HPDE6-E6E7 (cell line): ENCODE measurements at regions not wholly inside any gene's neighbourhood (a gene's known extent, or its start where the extent isn't known, plus 50 kb on each side); places are given as distances from the start of the nearest gene placed in this dataset.
A peak's percentile ranks its signal among the peaks of the same experiment; 100 is the strongest.
"Not testable (repeated sequence)": the region's sequence is repeated elsewhere in the genome, so short reads cannot be mapped to it uniquely, and the experiment has no call there.

Source experiments
- DNase-seq: peaks from one replicate; pipeline ENCODE4 v3.0.0; 2011; ENCODE audit warnings: missing footprints; ENCODE audit errors: extremely low spot score

- not testable (repeated sequence) for DNase-seq
Measured at GRCh38 chr5:34096033-34096432, 53.0 kb upstream of the C1QTNF3 start.

- DNase-seq: not testable (repeated sequence)
Measured at GRCh38 chr5:34099891-34100290, 56.9 kb upstream of the C1QTNF3 start.

GRCh38 chr5:34101567-34101966 lies 58.6 kb upstream of the C1QTNF3 start:
- DNase-seq: not testable (repeated sequence)

- not testable (repeated sequence) for DNase-seq
Measured at GRCh38 chr5:34108897-34109296, 65.9 kb upstream of the C1QTNF3 start.

DNA sequence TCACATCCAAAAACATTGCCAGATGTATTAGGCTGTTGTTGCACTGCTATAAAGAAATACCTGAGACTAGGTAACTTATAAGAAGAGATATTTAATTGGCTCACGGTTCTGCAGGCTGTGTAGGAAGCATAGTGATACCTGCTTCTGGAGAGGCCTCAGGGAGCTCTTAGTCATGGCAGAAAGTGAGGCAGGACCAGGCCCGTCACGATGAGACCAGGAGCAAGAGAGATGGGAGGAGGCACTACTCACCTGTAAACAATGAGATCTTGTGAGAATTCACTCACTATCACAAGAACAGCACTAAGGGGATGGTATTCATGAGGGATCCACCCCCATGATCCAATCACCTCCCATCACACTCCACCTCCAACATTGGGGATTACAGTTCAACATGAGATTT lies 81.3 kb upstream of the C1QTNF3 start:
- peak; percentile 3 for DNase-seq

DNA sequence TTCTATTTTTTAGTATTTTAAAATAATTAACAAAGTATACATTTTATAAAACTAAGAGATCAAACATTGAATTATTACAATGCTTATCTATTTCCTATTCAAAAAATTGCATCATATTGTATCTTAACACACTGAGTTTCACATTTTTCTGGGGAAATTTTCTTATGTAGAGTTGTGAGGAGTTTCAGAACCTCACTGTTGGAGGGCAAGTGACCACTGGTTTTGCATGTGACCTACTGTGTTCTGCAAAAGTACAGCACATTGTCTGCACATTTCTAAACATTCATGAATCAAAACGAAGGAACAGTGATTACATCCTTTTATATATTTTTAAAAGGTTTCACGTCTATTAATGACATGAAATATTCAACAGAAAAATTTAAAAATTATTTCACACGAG lies 82.3 kb upstream of the C1QTNF3 start:
- DNase-seq: not testable (repeated sequence)

DNA sequence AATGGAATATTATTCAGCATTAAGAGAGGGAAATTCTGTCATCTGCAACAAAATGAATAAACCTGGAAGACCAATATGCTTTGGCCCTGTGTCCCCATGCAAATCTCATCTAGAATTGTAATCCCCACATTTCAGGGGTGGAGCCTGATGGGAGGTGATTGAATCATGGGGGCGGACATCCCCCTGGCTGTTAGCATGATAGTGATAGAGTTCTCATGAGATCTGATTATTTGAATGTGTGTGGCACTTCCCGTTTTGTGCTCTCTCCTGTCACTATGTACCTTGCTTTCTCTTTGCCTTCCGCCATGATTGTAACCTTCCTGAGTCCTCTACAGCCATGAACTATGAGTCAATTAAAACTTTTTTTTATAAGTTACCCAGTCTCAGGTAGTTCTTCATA lies 83.7 kb upstream of the C1QTNF3 start:
- not testable (repeated sequence) for DNase-seq

GRCh38 chr5:34127818-34128217 lies 84.8 kb upstream of the C1QTNF3 start:
- not testable (repeated sequence) for DNase-seq

DNA sequence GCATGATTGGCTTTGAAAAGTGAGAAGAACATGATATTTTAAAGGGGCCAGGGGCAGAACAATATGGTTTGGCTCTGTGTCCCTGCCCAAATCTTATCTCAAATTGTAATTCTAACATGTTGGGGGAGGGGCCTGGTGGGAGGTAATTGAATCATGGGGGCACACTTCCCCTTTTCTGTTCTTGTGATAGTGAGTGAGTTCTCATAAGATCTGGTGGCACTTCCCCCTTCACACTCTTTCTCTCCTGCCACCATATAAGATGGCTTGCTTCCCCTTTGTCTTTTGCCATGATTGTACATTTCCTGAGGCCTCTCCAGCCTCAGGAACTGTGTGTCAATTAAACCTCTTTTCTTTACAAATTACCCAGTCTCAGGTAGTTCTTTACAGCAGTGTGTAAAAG lies 85.9 kb upstream of the C1QTNF3 start:
- DNase-seq: not testable (repeated sequence)

DNA sequence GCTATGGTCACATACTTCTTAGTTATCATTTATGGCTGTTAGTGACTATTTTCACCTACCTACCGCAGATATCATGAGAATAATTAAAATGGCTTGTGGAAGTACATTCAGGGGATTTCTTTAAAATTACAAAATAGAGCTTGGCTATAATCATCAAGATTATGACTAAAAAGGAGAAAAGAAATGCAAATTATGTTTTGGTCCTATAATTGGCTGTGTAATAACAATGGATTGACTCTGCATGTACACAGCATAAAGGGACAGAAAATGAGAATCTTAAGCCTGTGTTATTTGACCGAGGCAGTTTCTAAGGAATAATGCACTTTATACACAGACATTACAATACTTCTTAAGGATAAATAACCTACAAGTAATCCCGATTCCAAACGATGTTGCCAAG lies 112.0 kb upstream of the C1QTNF3 start:
- DNase-seq: not testable (repeated sequence)

GRCh38 chr5:34156703-34157414 lies 113.8 kb upstream of the C1QTNF3 start:
- DNase-seq: not testable (repeated sequence)

GRCh38 chr5:34160904-34161303 lies 117.9 kb upstream of the C1QTNF3 start:
- not testable (repeated sequence) for DNase-seq

- DNase-seq: not testable (repeated sequence)
Measured at GRCh38 chr5:34171398-34171797, 128.4 kb upstream of the C1QTNF3 start.

DNA sequence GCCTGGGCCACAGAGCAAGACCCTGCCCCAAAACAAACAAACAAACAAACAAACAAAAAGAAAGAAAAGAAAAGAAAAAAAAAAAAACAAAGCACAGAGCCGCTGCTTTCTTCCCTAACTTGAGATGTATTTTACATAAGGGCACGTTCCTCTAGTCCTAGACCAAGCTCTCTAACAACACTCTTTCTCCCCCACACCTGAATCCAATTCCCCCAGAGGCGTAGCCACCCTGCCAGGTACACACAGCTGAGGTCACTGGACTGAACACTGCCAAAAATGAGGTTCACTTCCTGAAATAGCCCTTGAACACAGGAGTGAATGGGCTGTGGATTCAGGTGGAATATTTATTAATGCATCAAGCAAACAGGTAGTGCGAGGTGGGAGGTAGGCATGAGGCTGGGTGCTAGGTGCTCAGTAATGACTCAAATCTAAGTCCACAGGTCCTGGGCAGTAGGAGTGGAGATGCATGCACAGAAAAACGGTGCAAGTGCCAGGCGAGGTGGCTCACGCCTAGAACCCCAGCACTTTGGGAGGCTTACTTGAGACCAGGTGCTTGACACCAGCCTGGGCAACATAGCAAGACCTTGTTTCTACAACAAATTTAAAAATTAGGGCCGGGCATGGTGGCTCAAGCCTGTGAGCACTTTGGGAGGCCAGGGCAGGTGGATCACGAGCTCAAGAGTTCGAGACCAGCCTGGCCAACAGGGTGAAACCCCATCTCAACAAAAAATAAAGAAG lies 136.6 kb upstream of the C1QTNF3 start:
- not testable (repeated sequence) for DNase-seq

- DNase-seq: not testable (repeated sequence)
Measured at GRCh38 chr5:34180225-34180624, 137.2 kb upstream of the C1QTNF3 start.

DNA sequence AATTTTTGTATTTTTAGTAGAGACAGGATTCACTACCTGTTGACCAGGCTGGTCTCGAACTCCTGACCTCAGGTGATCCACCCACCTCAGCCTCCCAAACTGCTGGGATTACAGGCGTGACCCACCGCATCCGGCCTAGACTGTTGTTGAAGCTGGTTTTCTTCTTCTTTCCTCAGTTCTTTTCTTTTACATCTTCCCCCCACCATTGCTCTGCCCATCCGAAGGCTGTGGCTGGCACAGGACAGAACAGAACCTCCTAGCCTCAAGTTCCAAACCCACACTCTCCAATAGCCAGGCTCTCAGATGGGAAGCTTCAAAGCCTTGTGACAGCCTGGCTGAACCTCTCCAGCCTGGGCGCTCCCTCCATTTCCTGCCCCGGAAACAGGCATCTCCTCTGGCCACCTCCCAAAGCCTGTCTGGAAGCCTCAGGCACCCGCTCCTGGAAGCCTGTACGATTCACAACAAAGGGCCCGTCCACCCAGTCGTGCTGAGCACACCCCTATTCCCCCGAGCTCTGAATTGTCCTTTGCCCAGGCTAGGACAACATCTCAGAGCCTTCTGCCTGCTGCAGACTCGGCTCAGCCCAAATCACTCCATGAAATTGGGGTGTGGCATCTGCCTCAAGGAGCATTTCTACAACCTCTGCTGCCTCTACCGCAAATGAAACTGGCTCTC lies 138.1 kb upstream of the C1QTNF3 start:
- DNase-seq: not testable (repeated sequence)

GRCh38 chr5:34185005-34185404 lies 142.0 kb upstream of the C1QTNF3 start:
- not testable (repeated sequence) for DNase-seq

GRCh38 chr5:34185572-34185971 lies 142.6 kb upstream of the C1QTNF3 start:
- not testable (repeated sequence) for DNase-seq

DNA sequence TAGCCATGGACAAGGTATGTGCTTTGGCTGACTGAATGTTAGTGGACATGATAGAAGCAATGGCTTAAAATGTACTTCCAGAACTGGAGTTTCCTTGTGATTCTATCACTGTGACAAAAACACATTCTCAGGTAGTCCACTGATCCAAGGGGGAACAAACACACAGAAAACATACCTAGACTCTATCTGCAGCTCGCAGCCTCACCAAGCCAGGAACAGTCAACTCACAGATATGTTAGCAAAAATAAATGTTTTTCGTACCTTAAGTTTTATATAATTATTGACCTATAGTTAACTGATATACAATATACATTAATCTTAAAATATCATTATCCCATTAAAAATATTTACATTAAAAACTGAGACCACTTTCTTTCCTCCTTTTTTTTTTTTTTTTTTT lies 143.1 kb upstream of the C1QTNF3 start:
- DNase-seq: not testable (repeated sequence)

DNA sequence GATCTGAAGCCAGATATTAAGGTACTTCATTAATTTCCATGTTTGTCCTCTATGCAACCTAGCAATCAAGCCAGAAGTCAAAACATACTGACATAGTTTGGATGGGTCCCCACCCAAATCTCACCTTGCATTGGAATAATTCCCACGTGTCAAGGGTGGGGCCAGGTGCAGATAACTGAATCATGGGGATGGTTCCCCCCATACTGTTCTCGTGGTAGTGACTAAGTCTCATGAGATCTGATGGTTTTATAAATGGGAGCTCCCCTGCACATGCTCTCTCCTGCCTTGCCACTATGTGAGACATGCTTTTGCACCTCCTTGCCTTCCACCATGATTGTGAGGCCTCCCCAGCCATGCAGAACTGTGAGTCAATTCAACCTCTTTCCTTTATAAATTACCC lies 143.9 kb upstream of the C1QTNF3 start:
- not testable (repeated sequence) for DNase-seq

- DNase-seq: not testable (repeated sequence)
Measured at GRCh38 chr5:34187441-34187840, 144.4 kb upstream of the C1QTNF3 start.
